Lung (tissue), 11 donors: ENCODE measurements at regions not wholly inside any gene's neighbourhood (a gene's known extent, or its start where the extent isn't known, plus 50 kb on each side); places are given as distances from the start of the nearest gene placed in this dataset.

Source experiments
- ATAC-seq: fragments of 200-7000 bp; cut with Tn5 transposase; one replicate; pipeline ENCODE4 v1.9.1; 2020; ENCODE audit warnings: moderate number of reproducible peaks; ENCODE audit not compliant: insufficient read depth, low FRiP score
- DNase-seq, 3 donors: peaks; one replicate each; pipeline ENCODE4 v3.0.0-alpha.2; 2013 to 2017
- H3K27ac ChIP-seq, 2 donors: one replicate each; pipeline ENCODE4 v1.5.1; 2013; ENCODE audit warnings: mild to moderate bottlenecking in 2 of 2, moderate library complexity in 2 of 2, control low read depth in 1 of 2, inconsistent platforms in 1 of 2, low read depth in 1 of 2, low read length in 1 of 2
- H3K27me3 ChIP-seq, 3 donors: one replicate each; pipeline ENCODE4 v1.5.1; 2013; ENCODE audit warnings: low read length in 2 of 3; ENCODE audit not compliant: control insufficient read depth in 3 of 3, insufficient read depth in 3 of 3
- H3K36me3 ChIP-seq, 4 donors: one replicate each; pipeline ENCODE4 v1.5.1; 2013; ENCODE audit warnings: low read length in 4 of 4, mild to moderate bottlenecking in 1 of 4, moderate library complexity in 1 of 4; ENCODE audit not compliant: control insufficient read depth in 4 of 4, insufficient read depth in 4 of 4
- H3K4me1 ChIP-seq, 5 donors: one replicate each; pipeline ENCODE4 v1.5.1; 2013; ENCODE audit warnings: low read length in 5 of 5, mild to moderate bottlenecking in 2 of 5, moderate library complexity in 1 of 5; ENCODE audit not compliant: control insufficient read depth in 5 of 5, insufficient read depth in 5 of 5
- H3K4me3 ChIP-seq: one replicate; pipeline ENCODE4 v1.5.1; 2013; ENCODE audit warnings: mild to moderate bottlenecking, control low read depth, moderate library complexity
- H3K9ac ChIP-seq, 2 donors: one replicate each; pipeline ENCODE4 v1.5.1; 2013; ENCODE audit warnings: low read length in 2 of 2, control low read depth in 1 of 2; ENCODE audit not compliant: insufficient read depth in 1 of 2
- H3K9me3 ChIP-seq, 4 donors: one replicate each; pipeline ENCODE4 v1.5.1; 2013; ENCODE audit warnings: low read length in 3 of 4, mild to moderate bottlenecking in 1 of 4, moderate library complexity in 1 of 4; ENCODE audit not compliant: control insufficient read depth in 4 of 4, insufficient read depth in 3 of 4
- WGBS, 2 donors: extraction: QIAGEN DNeasy Blood & Tissue Kit; methylation state at CpG; one replicate each; pipeline ENCODE4 v1.1.7; 2013; 5-methylcytosine and 5-hydroxymethylcytosine counted together
- TF ChIP-seq, protein P1 (sequence below): IDR thresholded peaks from 2 replicates; pipeline ENCODE4 v1.5.1; 2012; ENCODE audit warnings: mild to moderate bottlenecking; ENCODE audit errors: control extremely low read depth, extremely low read depth
- donor health status: control.
- donor health status: control.
- donor health status: Bipolar disorder and iron deficiency.
- donor health status: healthy.
- donor health status: DM: yes; HTN: yes; CAD: no.

DNA sequence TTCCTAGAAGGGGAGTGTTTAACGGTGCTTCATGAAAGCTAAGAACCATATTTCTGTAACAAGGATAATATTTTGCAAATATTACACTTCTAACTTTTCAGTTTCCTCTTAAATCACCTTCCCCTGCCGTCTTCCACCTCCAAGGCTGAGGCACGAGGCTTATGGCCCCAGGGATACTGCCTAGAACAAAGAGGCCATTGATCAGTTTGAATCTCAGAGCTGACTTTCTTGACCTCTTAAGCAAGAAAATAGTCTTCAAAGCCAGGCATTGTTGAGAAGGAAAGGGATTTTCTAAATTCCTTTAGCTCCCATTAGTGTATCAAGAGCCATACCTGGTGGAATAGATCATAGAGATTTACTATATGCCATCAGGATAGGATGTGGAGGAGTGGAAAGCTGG, 566.2 kb downstream of the BNC2 start:
- TF ChIP-seq, protein P1, sequence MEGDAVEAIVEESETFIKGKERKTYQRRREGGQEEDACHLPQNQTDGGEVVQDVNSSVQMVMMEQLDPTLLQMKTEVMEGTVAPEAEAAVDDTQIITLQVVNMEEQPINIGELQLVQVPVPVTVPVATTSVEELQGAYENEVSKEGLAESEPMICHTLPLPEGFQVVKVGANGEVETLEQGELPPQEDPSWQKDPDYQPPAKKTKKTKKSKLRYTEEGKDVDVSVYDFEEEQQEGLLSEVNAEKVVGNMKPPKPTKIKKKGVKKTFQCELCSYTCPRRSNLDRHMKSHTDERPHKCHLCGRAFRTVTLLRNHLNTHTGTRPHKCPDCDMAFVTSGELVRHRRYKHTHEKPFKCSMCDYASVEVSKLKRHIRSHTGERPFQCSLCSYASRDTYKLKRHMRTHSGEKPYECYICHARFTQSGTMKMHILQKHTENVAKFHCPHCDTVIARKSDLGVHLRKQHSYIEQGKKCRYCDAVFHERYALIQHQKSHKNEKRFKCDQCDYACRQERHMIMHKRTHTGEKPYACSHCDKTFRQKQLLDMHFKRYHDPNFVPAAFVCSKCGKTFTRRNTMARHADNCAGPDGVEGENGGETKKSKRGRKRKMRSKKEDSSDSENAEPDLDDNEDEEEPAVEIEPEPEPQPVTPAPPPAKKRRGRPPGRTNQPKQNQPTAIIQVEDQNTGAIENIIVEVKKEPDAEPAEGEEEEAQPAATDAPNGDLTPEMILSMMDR: no peak
- ATAC-seq: no peak
- Histone ChIP-seq H3K9ac (no peak overlapping the region), H3K27me3 (no peaks in the 10 kb centered on the region), H3K4me1 (peaks cover 0 to 16% (median 5%) of the 10 kb centered on the region in 5 donors), H3K9me3 (no peaks in the 10 kb centered on the region), H3K27ac (no peak overlapping the region), H3K36me3 (no peaks in the 10 kb centered on the region), H3K4me3 (no peak overlapping the region)
- DNase-seq: no peak
- WGBS, 2 donors: 63 to 65% methylated on average over 3 of the region's 3 CpGs

DNA sequence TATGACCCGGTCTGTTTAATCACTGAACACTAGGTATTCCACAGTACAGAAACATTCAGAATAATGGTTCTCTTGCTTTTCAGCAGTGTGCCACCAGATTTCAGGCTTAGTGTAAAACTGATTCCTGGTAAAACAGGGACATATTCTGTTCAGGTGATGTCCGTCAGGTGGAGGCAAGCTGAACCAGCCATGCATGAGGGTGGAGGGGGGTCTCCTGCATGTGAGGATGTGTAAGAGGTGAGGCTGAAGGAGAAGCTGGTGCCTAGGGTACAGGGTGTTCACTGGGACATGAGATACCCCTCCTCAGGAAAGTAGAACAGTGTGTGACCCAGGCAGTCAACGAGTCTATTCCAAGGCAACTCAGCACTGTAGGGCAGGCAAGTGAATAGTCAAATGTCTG, 563.9 kb downstream of the BNC2 start:
- H3K4me3 ChIP-seq: no peak overlapping the region
- ATAC-seq (no peak), DNase-seq (no peak)
- H3K36me3 ChIP-seq: no peaks in the 10 kb centered on the region
- H3K27me3 ChIP-seq: no peaks in the 10 kb centered on the region
- TF ChIP-seq, protein P1: no peak
- WGBS, 2 donors: 89 to 91% methylated on average over 3 of the region's 3 CpGs
- no peak overlapping the region for H3K27ac ChIP-seq
- H3K9ac ChIP-seq: no peak overlapping the region
- H3K4me1 ChIP-seq: peaks cover 0 to 34% (median 23%) of the 10 kb centered on the region in 5 donors
- H3K9me3 ChIP-seq: no peaks in the 10 kb centered on the region

DNA sequence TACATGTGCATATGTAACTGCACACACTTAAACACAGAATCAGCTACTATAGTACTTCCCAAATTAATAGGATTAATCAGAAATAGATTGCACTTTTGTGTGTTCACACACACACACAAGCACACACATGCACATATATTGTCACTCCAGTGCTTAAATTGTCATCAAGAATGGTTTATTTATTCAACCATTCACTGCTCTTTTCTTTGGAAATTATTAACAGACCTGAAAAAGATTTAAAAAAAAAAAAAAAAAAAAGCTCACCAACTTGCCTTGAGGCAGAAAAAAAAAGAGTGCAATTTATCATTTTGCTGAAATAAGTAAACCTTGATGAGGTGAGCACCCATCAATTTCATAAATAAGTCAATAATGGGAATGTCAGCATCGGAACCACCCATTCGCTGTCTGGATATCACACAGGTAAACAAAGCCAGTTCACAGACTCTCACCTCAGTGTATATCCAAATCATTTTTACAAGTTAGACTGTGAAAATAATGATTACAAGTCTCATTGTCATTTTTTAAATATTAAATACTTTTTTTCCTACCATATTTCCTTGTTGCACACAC, 562.8 kb downstream of the BNC2 start:
- ATAC-seq: no peak
- 85 to 90% methylated on average over 2 of the region's 2 CpGs for WGBS, 2 donors
- TF ChIP-seq, protein P1: no peak

DNA sequence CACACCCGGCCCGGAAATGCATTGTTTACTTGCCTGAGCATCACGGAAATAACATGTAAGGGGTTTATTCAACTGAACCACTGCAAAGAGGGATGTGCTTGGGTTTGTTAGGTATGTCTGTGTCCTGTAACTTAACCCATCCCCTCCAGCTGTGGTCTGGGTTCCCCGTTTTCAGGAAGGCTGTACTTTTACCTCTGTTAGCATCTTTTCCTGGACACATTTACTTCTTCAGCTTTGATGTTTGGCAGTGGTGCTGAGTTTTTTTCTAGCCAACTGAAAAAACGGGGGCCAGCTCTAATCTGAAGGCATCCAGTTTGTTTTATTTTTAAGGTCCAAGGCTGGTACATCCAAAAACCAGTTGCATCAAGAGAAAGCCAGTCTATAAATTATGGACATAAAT, 561.8 kb downstream of the BNC2 start:
- DNase-seq: no peak
- TF ChIP-seq, protein P1: no peak
- Histone ChIP-seq H3K4me1 (peaks cover 0 to 51% (median 33%) of the 10 kb centered on the region in 5 donors), H3K27me3 (no peaks in the 10 kb centered on the region), H3K27ac (no peak overlapping the region), H3K36me3 (no peaks in the 10 kb centered on the region), H3K4me3 (no peak overlapping the region), H3K9me3 (no peaks in the 10 kb centered on the region), H3K9ac (no peak overlapping the region)
- no peak for ATAC-seq
- WGBS, 2 donors: 62 to 76% methylated on average over 5 of the region's 5 CpGs

More for the DNA sequence above, 562.8 kb downstream of the BNC2 start:
- no peak overlapping the region for H3K9ac ChIP-seq
- H3K4me1 ChIP-seq: peaks cover 0 to 42% (median 33%) of the 10 kb centered on the region in 5 donors
- H3K9me3 ChIP-seq: no peaks in the 10 kb centered on the region
- H3K36me3 ChIP-seq: no peaks in the 10 kb centered on the region
- DNase-seq: no peak
- H3K27ac ChIP-seq: no peak overlapping the region
- no peaks in the 10 kb centered on the region for H3K27me3 ChIP-seq
- no peak overlapping the region for H3K4me3 ChIP-seq
